Activated CD4-positive, CD25-positive, alpha-beta regulatory T cell treated with anti-CD3 and anti-CD28 coated beads, Interleukin-2, amount 50 U/mL, for 24 hours (primary cell): ENCODE measurements at regions not wholly inside any gene's neighbourhood (a gene's known extent, or its start where the extent isn't known, plus 50 kb on each side); places are given as distances from the start of the nearest gene placed in this dataset.

Source experiments
- ATAC-seq, 2 donors: fragments of 150-1000 bp; cut with Tn5 transposase; one replicate each; pipeline ENCODE4 v1.10.0; 2021; ENCODE audit warnings: mild to moderate bottlenecking in 1 of 2, moderate library complexity in 1 of 2

DNA sequence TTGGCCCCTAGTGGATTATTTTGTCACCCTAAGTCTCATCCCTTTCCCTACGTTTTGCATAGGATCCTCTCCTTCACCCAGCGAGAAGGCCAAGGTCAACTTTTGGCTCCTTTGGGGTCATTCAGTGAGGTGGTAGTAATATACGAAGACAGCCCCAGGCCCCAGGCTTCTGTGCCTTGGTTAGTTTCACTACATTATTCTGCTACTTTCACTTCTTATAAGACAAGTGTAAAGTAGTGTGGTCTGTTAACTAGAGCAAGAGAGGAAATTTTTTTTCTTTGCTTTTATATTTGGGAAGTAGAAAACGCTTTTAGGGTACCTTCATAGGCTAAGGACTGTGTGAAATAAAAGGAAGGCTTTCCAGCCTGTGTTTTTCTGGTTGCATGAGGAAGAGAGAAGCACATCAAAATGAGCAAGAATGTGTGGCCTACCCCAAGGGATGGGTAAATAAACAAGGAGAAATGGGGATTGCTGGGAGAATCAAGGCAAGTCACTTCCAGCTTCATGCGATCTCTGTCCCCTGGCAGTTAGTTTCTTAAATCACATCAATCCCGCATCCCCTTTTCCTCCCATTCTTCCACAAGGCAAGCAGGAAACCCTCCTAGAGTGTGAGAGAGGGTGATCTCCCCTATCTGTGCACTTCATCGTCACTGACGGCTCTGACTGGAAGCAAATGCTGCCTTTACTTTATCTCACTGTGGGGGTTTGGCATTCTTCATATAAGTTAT lies 677.0 kb upstream of the WWC1 start:
- ATAC-seq: no peak

DNA sequence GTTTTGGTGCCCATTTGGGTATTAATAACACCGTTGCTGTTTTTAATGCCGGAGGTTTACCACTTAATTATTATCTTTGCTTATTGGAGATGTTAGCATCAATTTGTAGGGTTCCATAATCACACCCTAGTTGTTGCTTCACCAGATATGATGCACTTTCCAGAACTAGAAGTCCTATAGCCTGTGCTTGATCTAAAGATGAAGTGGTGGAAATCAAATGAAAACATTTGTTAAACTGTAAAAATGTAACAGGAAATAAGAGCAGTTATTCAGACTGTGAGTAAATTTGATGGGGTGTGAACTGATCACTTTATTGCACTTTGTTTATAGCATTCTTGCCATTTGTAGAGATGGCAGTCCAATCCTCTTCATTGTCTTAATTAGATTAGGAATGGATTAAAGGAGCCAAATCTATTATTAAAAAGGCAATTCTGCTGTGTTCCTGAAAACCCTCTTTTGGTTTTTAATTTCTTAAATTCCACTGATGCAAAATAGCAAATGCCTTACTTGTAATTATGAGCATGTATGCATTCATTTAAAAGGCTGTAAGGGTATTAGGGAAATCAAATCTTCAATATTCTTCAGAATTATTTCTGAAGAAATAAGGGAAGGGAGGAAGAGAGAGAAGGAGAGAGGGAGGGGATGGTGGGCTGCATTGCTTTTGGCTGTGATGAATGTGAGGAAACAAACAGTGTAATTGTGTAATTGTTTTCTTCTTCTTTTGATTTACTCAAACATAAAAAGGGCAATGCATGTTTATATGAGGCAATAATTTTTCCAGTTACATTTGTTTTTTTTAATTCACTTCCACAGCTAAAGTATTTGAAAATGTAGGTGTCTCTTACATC lies 675.2 kb upstream of the WWC1 start:
- no peak for ATAC-seq

GRCh38 chr5:167623354-167623753 lies 668.1 kb upstream of the WWC1 start:
- no peak for ATAC-seq

GRCh38 chr5:167624053-167624452 lies 667.4 kb upstream of the WWC1 start:
- no peak for ATAC-seq

DNA sequence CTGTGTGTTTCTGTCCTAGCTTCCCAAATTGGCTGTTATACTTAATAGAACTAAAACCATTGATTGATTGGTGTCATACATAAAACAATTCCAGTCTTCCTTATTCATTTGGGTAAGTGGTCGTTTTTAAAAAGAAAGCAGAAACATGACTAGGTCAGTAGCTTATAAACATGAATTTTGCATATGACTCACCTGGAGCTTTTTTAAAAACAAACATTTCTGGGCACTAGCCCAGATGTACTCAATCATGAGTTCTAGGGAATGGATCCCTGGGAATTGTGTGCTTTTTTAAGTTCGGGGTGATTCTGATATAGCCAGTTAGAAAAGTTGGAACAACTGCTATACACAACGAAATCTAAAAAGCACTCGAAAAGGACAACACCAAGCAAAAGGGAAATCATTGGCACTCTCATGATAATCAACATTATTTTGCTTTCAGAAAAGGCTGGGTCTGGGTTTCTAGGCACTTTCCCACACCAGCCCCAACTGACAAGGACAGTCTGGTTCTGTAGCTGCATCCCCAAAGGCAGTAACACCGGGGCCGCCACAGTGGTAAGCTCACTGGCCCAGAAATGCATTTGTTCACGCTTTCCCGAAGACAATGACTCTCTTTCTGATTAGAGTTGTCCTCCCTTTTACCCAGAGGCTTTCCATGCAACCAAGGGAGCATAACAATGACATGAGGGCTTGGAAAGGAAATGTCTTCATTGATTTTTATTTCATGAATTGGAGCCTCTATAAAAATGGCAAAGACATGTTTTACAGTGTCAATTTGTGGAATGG lies 664.9 kb upstream of the WWC1 start:
- no peak for ATAC-seq

DNA sequence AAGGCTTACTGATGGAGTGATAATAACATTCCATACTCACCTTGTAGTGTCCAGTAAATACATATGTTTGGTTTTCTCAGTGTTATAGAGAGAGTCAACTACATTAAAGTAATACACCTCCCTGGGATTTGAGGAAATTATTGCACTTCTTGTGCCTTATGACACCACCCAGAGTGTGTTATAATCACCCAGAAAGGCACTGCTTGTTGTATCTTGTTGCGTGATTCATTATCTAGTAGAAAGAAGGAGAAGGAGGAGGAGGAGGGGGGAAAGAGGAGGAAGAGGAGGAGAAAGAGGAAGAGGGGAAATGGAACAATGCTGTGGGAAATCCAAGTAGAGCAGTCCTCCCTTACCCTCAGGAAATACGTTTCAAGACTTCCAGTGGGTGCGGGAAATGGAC lies 661.8 kb upstream of the WWC1 start:
- ATAC-seq: no peak

GRCh38 chr5:167631191-167631590 lies 660.3 kb upstream of the WWC1 start:
- no peak for ATAC-seq

GRCh38 chr5:167633114-167633513 lies 658.3 kb upstream of the WWC1 start:
- ATAC-seq: no peak

DNA sequence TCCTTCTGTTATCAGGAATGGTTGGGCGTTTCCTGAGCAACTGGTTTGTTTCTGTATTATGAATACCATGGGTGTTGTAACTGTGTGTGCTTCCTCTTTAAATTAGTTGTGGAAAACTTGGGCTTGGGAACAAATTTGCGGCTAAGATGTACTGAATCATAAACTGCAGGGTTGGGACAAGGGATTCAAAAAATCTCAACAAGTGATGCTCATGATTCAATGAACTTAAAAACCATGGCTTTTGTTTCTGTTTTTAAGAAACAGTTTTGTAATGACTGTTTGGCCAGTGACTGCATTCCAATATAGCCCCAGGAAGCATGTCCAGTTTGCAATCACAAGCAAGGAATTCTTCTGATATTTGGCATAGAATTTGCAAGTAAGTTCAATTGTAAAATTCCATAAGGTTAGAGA lies 657.5 kb upstream of the WWC1 start:
- ATAC-seq: no peak

DNA sequence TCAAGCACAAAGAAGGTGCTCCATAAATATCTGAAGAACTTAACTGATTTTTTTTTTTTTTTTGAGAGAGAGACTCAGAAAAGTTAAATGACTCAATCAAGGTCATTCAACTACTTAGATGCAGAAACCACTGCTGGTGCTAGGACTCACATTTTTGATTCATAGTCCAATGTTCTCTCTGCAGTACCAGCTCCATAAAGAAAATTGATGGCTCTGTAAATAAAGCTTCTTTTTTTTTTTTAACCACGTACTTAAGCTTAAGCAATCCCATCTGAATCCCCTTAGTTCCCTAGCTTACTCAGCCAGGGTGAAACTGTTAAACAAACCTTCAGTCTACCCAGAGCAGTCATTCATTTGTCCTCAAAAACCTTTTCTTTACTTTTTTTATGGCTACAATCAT lies 657.0 kb upstream of the WWC1 start:
- ATAC-seq: no peak

DNA sequence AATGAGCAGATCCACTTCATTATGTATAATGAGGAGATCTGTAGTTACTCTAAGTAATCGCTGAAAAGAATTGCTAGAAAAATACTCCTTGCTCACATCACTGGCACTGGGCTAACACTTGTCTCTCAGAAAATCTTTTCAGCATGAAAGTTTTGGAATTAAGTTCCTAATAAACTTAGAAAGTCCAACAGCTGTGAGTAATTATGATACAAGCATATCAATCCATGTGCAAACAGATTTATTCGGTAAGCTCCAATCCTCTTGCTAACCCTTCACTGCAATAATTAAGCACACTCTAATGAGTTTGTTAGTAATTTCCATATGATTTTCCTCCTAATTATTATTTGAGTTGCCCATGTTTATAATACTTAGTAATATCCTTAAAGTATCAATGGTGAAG lies 652.6 kb upstream of the WWC1 start:
- ATAC-seq: no peak

DNA sequence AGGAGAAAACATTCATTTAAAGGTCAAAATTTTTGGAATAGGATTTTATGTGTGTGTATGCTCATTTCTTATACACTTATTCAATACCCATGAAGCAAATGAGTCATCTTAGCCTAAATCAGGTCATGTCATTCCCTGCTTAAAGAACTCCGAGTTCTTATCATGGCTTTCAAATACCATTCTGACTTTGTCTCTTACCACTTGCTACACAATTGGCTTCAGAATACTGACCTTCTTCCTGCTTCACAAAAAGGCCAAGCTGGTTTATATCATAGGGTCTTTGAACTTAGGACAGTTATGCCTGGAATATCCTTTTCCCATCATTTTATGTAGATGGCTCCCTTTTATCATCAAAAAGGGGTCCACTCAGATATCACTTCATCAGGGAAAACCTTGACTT lies 652.2 kb upstream of the WWC1 start:
- no peak for ATAC-seq

GRCh38 chr5:167639766-167640165 lies 651.7 kb upstream of the WWC1 start:
- no peak for ATAC-seq

DNA sequence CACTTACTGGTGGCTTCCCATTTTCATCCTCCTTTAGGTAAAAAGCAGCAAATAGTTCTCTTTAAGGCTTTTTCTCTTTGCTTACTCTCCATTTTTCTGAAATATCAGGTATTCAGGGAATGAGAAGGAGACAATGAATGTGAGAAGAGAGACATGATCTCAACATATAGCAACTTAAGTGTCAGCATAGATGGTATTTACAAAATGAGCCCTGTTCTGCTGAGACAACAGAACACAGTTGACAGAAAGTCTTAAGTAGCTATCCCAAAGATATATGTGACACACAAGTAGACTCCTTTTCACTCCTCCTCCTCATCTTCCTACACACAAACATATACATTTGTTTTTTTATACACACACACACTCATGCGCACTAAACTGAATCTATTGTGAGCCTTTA lies 649.3 kb upstream of the WWC1 start:
- no peak for ATAC-seq

- ATAC-seq: no peak
Observed at GRCh38 chr5:167642779-167643517, 648.5 kb upstream of the WWC1 start.

- no peak for ATAC-seq
Observed at GRCh38 chr5:167643631-167644280, 647.7 kb upstream of the WWC1 start.

GRCh38 chr5:167644619-167645018 lies 646.8 kb upstream of the WWC1 start:
- ATAC-seq: no peak

DNA sequence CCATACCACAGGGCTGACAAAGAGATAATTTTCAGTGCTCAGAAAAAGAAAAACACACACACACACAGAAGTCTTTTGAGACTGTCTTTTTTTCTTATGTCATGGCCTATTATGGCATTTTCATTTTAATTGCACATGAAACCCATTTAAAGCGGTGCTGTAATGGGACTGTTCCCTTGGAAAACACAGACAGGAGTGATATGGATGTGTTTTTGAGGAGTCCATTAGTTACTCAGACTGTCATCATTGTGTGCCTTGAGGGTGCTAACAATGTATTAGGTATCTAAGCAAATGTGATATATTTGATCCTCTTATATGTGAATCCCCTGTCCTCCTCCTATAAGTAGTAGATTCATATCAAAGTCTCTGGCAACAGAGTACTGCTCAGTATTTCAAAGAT lies 642.0 kb upstream of the WWC1 start:
- ATAC-seq: no peak

DNA sequence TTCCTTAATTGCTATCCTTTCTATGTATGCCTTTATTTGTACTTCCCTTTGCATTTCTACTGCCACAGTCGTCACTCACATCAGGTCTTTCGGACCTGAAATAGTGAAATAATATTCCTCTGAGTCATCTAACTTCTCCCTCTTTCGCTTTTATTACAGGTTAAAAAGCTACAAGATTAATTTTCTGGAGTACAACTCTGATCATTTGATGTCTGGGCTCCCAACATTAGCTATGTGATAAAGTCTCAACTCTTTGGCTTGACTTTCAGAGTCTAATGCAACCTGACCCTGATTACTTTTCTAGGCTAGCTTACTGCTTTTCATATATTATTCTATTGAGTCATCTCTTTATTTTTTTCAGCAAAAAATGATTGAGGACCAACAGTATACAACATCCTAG lies 638.8 kb upstream of the WWC1 start:
- no peak for ATAC-seq

DNA sequence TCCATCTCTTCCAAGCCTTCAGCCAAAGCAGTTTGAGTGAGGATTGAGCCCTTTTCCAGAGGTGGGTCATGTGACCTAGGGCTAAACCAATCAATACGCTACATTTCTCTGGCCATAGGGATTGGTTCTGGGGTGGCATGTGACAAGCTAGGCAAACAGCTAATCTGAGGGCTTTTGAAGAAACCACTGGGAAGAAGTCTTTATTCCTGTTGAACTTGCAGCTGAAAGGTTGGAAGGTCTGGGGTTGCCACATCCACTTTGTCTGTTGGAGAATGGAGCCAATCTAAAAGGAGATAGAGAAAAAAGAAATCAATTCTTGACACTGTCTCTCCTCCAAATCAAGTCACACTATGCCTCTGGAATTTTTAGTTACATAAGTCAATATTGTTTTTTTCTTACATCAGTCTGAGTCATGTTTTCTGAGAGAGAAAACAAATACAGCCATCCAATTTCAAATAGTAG lies 637.8 kb upstream of the WWC1 start:
- no peak for ATAC-seq

DNA sequence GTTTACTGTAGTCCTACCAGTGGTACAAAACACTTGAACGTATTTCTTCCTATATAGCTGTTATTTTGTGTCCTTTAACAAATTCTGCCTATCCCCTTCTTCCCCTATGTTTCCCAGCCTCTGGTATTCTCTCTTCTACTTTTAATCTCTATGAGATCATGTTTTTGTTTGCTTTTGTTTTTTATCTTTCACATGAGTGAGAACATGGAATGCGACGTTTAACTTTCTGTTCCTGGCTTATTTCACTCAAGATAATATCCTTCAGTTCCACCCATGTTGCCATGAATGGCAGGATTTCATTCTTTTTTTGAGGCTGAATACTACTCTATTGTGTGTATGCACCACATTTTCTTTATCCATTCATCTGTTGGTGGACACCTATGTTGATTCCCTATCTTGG lies 634.4 kb upstream of the WWC1 start:
- no peak for ATAC-seq

- no peak for ATAC-seq
Observed at GRCh38 chr5:167658889-167659288, 632.6 kb upstream of the WWC1 start.
